Tibial nerve (tissue), 4 donors: ENCODE measurements at regions not wholly inside any gene's neighbourhood (a gene's known extent, or its start where the extent isn't known, plus 50 kb on each side); places are given as distances from the start of the nearest gene placed in this dataset.

Experiments used
- EP300 ChIP-seq, 2 donors: sonication (generic); formaldehyde crosslinking; IDR thresholded peaks; one replicate each; pipeline ENCODE4 v1.6.1; 2017; ENCODE audit warnings: antibody characterized with exemption in 2 of 2, mild to moderate bottlenecking in 1 of 2
- POLR2A ChIP-seq, 2 donors: fragments of 450-650 bp; IDR thresholded peaks; one replicate each; pipeline ENCODE4 v1.6.1; 2017; ENCODE audit warnings: antibody characterized with exemption in 2 of 2, mild to moderate bottlenecking in 2 of 2, moderate library complexity in 2 of 2
- TF ChIP-seq, protein P1 (sequence below), 5 experiments: fragments of 200-600 bp in 3 of 5; fragments of 450-650 bp in 2 of 5; sonication (generic) in 3 of 5; IDR thresholded peaks; one replicate each; pipeline ENCODE4 v1.5.1; 2016 to 2019; ENCODE audit warnings: antibody characterized with exemption in 5 of 5, mild to moderate bottlenecking in 3 of 5, moderate library complexity in 2 of 5

DNA sequence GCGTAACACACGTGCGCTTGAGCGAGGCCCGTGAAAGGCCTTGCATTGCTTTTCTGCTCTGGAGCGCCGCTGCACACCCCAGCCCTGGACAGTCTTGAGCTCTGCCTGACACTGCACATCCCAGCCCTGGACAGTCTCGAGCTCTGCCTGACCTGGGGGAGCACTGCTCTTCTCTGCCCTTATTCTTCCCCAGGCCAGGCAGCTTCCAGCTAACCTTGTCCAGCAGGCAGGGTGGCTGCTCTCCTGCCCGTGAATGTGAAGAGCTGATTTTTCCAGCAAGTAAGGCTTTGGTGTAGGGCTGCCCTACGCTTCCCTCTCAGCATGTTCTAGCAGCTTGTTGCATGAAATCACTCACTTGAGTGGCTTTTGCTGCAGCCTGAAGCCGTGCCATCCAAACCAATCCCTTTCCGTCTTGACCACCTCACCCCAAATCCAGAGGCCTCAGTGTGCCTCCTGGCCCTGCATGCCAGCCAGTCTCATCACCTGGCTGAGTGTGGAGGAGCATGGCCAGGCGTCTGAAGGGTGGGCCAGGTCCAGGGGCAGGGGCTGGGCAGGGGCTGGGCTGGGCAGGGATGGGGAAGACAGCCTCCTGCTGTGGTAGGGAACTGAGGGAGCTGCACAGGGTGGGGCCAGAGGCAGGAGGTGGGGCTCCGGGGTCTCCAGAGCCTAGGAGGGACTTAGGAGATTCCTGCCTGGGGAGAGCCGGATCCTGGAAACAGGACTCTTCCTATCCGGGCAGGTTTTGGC is 89.5 kb upstream of the B3GAT1 start:
- TF ChIP-seq, protein P1, sequence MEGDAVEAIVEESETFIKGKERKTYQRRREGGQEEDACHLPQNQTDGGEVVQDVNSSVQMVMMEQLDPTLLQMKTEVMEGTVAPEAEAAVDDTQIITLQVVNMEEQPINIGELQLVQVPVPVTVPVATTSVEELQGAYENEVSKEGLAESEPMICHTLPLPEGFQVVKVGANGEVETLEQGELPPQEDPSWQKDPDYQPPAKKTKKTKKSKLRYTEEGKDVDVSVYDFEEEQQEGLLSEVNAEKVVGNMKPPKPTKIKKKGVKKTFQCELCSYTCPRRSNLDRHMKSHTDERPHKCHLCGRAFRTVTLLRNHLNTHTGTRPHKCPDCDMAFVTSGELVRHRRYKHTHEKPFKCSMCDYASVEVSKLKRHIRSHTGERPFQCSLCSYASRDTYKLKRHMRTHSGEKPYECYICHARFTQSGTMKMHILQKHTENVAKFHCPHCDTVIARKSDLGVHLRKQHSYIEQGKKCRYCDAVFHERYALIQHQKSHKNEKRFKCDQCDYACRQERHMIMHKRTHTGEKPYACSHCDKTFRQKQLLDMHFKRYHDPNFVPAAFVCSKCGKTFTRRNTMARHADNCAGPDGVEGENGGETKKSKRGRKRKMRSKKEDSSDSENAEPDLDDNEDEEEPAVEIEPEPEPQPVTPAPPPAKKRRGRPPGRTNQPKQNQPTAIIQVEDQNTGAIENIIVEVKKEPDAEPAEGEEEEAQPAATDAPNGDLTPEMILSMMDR (IDR thresholded peaks at IDR 0.05) = no peak
- TF ChIP-seq EP300 (IDR thresholded peaks at IDR 0.05) (no peak), POLR2A (IDR thresholded peaks at IDR 0.05) (no peak)
